ENCODE measurements at regions not wholly inside any gene's neighbourhood (a gene's known extent, or its start where the extent isn't known, plus 50 kb on each side); places are given as distances from the start of the nearest gene placed in this dataset.

GRCh38 chr18:22283397-22283796 is 114.0 kb downstream of the GATA6 start:
- no peak for DNase-seq

- no peak for DNase-seq
Observed at GRCh38 chr18:22283116-22283395, 113.7 kb downstream of the GATA6 start.

- peak; percentile 82 for DNase-seq
Observed at GRCh38 chr18:22282311-22283115, 113.1 kb downstream of the GATA6 start.

GRCh38 chr18:22280453-22280750 is 111.0 kb downstream of the GATA6 start:
- DNase-seq = no peak

GRCh38 chr18:22279741-22280452 is 110.5 kb downstream of the GATA6 start:
- DNase-seq = no peak

- DNase-seq = no peak
Observed at GRCh38 chr18:22278798-22279197, 109.4 kb downstream of the GATA6 start.

GRCh38 chr18:22277758-22278157 is 108.4 kb downstream of the GATA6 start:
- no peak for DNase-seq

- DNase-seq = no peak
Observed at GRCh38 chr18:22276334-22276713, 106.9 kb downstream of the GATA6 start.

GRCh38 chr18:22275706-22276333 is 106.4 kb downstream of the GATA6 start:
- no peak for DNase-seq

- DNase-seq = no peak
Observed at GRCh38 chr18:22273101-22274039, 104.0 kb downstream of the GATA6 start.

- DNase-seq = no peak
Observed at GRCh38 chr18:22272242-22272641, 102.9 kb downstream of the GATA6 start.

GRCh38 chr18:22271030-22271429 is 101.6 kb downstream of the GATA6 start:
- DNase-seq = no peak

- DNase-seq = no peak
Observed at GRCh38 chr18:22268641-22269128, 99.3 kb downstream of the GATA6 start.

GRCh38 chr18:22267697-22268096 is 98.3 kb downstream of the GATA6 start:
- DNase-seq = no peak

GRCh38 chr18:22267225-22267624 is 97.8 kb downstream of the GATA6 start:
- no peak for DNase-seq

- no peak for DNase-seq
Observed at GRCh38 chr18:22265838-22266237, 96.4 kb downstream of the GATA6 start.

- peak; percentile 44 for DNase-seq
Observed at GRCh38 chr18:22260208-22260820, 90.9 kb downstream of the GATA6 start.

GRCh38 chr18:22257022-22257543 is 87.7 kb downstream of the GATA6 start:
- DNase-seq = no peak

GRCh38 chr18:22254088-22254487 is 84.7 kb downstream of the GATA6 start:
- DNase-seq = no peak

GRCh38 chr18:22253676-22254075 is 84.3 kb downstream of the GATA6 start:
- DNase-seq = no peak

GRCh38 chr18:22253156-22253555 is 83.8 kb downstream of the GATA6 start:
- DNase-seq = no peak

Measured in CD4-positive, alpha-beta T cell treated with Interleukin-4 for 4 hours (primary cell).